HepG2 (cell line): ENCODE measurements at regions not wholly inside any gene's neighbourhood (a gene's known extent, or its start where the extent isn't known, plus 50 kb on each side); places are given as distances from the start of the nearest gene placed in this dataset.

Source experiments
- ATAC-seq: fragments of 200-7000 bp; cut with Tn5 transposase; 3 replicates; pipeline ENCODE4 v1.9.1; 2020; ENCODE audit warnings: mild to moderate bottlenecking, moderate library complexity
- BruUV-seq: library from RNA; stranded (reverse); fragments of 400-500 nt; replicated peaks from 2 replicates; lab custom pipeline; 2021; lab: Mats Ljungman, UMichigan
- CTCF ChIA-PET: fragments of 300-600 bp; formaldehyde crosslinking; extraction: SDS; loops from one replicate; lab custom pipeline; 2021; ENCODE audit warnings: low total read pairs, inconsistent platforms, low intra/inter-chr PET ratio; lab: Yijun Ruan, JAX
- POLR2A ChIA-PET: fragments of 350-600 bp; sonication (Branson Sonifier 250); formaldehyde crosslinking; loops from one replicate; lab custom pipeline; 2020; ENCODE audit warnings: antibody characterized with exemption, inconsistent platforms; lab: Yijun Ruan, JAX
- DNase-seq: peaks from one replicate; pipeline ENCODE4 v3.0.0-alpha.2; 2015; ENCODE audit warnings: low spot score
- FAIRE-seq: peaks from 3 replicates; lab custom pipeline; 2011; peaks lifted over from hg19 to GRCh38; lab: Jason Lieb, UNC
- H2AFZ ChIP-seq: one replicate; pipeline ENCODE4 v1.6.1; 2011; ENCODE audit warnings: low read length, inconsistent platforms
- H3K27ac ChIP-seq: fragments of 300-600 bp; 3 replicates; pipeline ENCODE4 v1.8.0; 2011; ENCODE audit warnings: mixed run types, mild to moderate bottlenecking, mixed read lengths, low read length, inconsistent platforms; ENCODE audit not compliant: insufficient read depth; ENCODE audit errors: extremely low read length
- H3K27me3 ChIP-seq, 2 experiments: fragments of 200-600 bp in 1 of 2; 2 replicates in 1 of 2; 3 replicates in 1 of 2; pipeline versions ENCODE4 v1.6.0 to v1.8.0; 2011; ENCODE audit warnings: low read length in 2 of 2, mild to moderate bottlenecking in 2 of 2, moderate library complexity in 2 of 2, inconsistent platforms in 1 of 2; ENCODE audit not compliant: insufficient read depth in 2 of 2, control insufficient read depth in 1 of 2
- H3K36me3 ChIP-seq, 2 experiments: fragments of 200-600 bp in 1 of 2; replicated peaks in 1 of 2; 2 replicates in 1 of 2; 3 replicates in 1 of 2; pipeline versions ENCODE4 v1.5.1 to v1.8.0; 2011; ENCODE audit warnings: low read length in 2 of 2, inconsistent platforms in 1 of 2; ENCODE audit not compliant: insufficient read depth in 2 of 2, control insufficient read depth in 1 of 2
- H3K4me1 ChIP-seq: 2 replicates; pipeline ENCODE4 v1.5.1; 2012; ENCODE audit warnings: low read length, inconsistent platforms; ENCODE audit not compliant: insufficient read depth
- H3K4me2 ChIP-seq: 2 replicates; pipeline ENCODE4 v1.6.0; 2011; ENCODE audit warnings: low read depth, low read length, inconsistent platforms
- H3K4me3 ChIP-seq, 3 experiments: fragments of 200-600 bp in 1 of 3; sonication (generic), shearing (Covaris generic) in 1 of 3; replicated peaks in 1 of 3; 2 replicates each; pipeline ENCODE4 v1.5.1; 2011 to 2016; ENCODE audit warnings: low read length in 3 of 3, inconsistent platforms in 2 of 3, low read depth in 2 of 3, mild to moderate bottlenecking in 2 of 3, control low read depth in 1 of 3, mixed read lengths in 1 of 3; ENCODE audit not compliant: insufficient read depth in 1 of 3
- H3K79me2 ChIP-seq: one replicate; pipeline ENCODE4 v1.6.1; 2011; ENCODE audit warnings: low read length, inconsistent platforms; ENCODE audit not compliant: insufficient read depth
- H3K9ac ChIP-seq: 2 replicates; pipeline ENCODE4 v1.6.0; 2011; ENCODE audit warnings: mild to moderate bottlenecking, low read depth, low read length, inconsistent platforms; ENCODE audit not compliant: insufficient read depth
- H3K9me3 ChIP-seq: 2 replicates; pipeline ENCODE4 v1.5.1; 2012; ENCODE audit warnings: mild to moderate bottlenecking, low read length
- H4K20me1 ChIP-seq: 2 replicates; pipeline ENCODE4 v1.6.0; 2011; ENCODE audit warnings: inconsistent platforms, mild to moderate bottlenecking, low read length, moderate library complexity; ENCODE audit not compliant: insufficient read depth
- BHLHE40 ChIP-seq: IDR thresholded peaks from 2 replicates; pipeline ENCODE4 v1.6.1; 2011; ENCODE audit warnings: low read length, improper control_type of control experiment
- CREB3 ChIP-seq: sonication (generic); formaldehyde crosslinking; IDR thresholded peaks from 2 replicates; pipeline ENCODE4 v1.5.0; 2020; ENCODE audit warnings: missing genetic modification reagents
- HHEX ChIP-seq: IDR thresholded peaks from 2 replicates; pipeline ENCODE4 v1.6.1; 2016; ENCODE audit warnings: control low read depth
- NONO ChIP-seq, 2 experiments: fragments of 450-650 bp in 1 of 2; sonication (generic) in 1 of 2; formaldehyde crosslinking in 1 of 2; IDR thresholded peaks in 1 of 2; conservative IDR thresholded peaks in 1 of 2; 2 replicates each; pipeline versions ENCODE4 v1.6.1 to v1.8.0; 2017 to 2022; ENCODE audit warnings: mild to moderate bottlenecking in 1 of 2, missing genetic modification reagents in 1 of 2, moderate library complexity in 1 of 2
- NPAS2 ChIP-seq: sonication (generic); formaldehyde crosslinking; IDR thresholded peaks from 2 replicates; pipeline ENCODE4 v1.8.0; 2022; ENCODE audit warnings: mild to moderate bottlenecking, missing genetic modification reagents, borderline replicate concordance
- NRL ChIP-seq: sonication (generic); formaldehyde crosslinking; IDR thresholded peaks from 2 replicates; pipeline ENCODE4 v1.5.0; 2020; ENCODE audit warnings: missing genetic modification reagents, mild to moderate bottlenecking, moderate library complexity, borderline replicate concordance
- RCOR2 ChIP-seq: IDR thresholded peaks from 2 replicates; pipeline ENCODE4 v1.6.1; 2016; ENCODE audit warnings: missing biosample characterization, missing genetic modification reagents
- SRSF1 ChIP-seq: fragments of 200-400 bp; formaldehyde crosslinking; optimal IDR thresholded peaks from 2 replicates; pipeline ENCODE3; 2017; ENCODE audit warnings: mild to moderate bottlenecking, low read depth, low read length, moderate library complexity
- U2AF1 ChIP-seq: fragments of 200-400 bp; formaldehyde crosslinking; optimal IDR thresholded peaks from 2 replicates; pipeline ENCODE3; 2017; ENCODE audit warnings: mild to moderate bottlenecking, low read depth, low read length
- YEATS2 ChIP-seq: sonication (generic); formaldehyde crosslinking; IDR thresholded peaks from 2 replicates; pipeline ENCODE4 v1.4.0; 2020; ENCODE audit warnings: missing genetic modification reagents, borderline replicate concordance
- ZNF367 ChIP-seq: sonication (generic); formaldehyde crosslinking; IDR thresholded peaks from 2 replicates; pipeline ENCODE4 v1.4.0; 2020; ENCODE audit warnings: missing genetic modification reagents, borderline replicate concordance
- ZNF772 ChIP-seq: sonication (generic); formaldehyde crosslinking; IDR thresholded peaks from 2 replicates; pipeline ENCODE4 v1.5.0; 2020; ENCODE audit warnings: mild to moderate bottlenecking, missing genetic modification reagents
- WGBS: methylation state at CpG from one replicate; pipeline ENCODE4 v1.1.6; 2017; ENCODE audit warnings: low lambda C conversion rate; 5-methylcytosine and 5-hydroxymethylcytosine counted together
- in situ Hi-C: cut with HindIII; loops from 2 replicates; pipeline ENCODE4 v1.10.0; 2017; ENCODE audit warnings: low pct_unique_long_range_greater_than_20kb; ENCODE audit not compliant: extremely low pct_ligation_motif_present
- intact Hi-C: fragments of 100-400 bp; cut with micrococcal nuclease; formaldehyde crosslinking; loops from one replicate; pipeline ENCODE4 v1.10.0; 2022; ENCODE audit not compliant: unreplicated experiment
- TF ChIP-seq, protein P1 (sequence below): sonication (generic); formaldehyde crosslinking; IDR thresholded peaks from 2 replicates; pipeline ENCODE4 v1.5.1; 2020; ENCODE audit warnings: mild to moderate bottlenecking, missing genetic modification reagents, borderline replicate concordance
- TF ChIP-seq, protein P2 (sequence below): sonication (generic); formaldehyde crosslinking; IDR thresholded peaks from 2 replicates; pipeline ENCODE4 v1.4.0; 2020; ENCODE audit warnings: missing genetic modification reagents
- TF ChIP-seq, protein P3 (sequence below): fragments of 450-650 bp; IDR thresholded peaks from 2 replicates; pipeline ENCODE4 v1.6.1; 2017

DNA sequence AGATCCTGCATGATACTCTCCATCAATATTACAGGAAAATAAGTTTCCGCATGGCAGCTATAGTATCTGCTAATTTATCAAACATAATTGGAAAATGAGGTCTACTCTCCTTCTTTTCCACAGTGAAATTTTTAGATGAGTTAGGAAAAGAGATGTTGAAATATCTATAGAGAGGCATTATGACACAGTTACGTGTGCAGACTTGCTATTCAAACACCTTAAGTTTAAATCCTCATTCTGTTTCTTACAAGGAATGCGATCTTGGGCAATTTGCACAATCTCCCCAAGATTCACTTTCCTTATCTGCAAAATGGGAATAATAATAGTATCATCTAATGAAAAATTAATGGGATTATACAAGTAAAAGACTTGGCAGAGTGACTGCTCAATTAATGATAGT is 91.7 kb upstream of the SLCO6A1 start (continued):
- no peak for TF ChIP-seq CREB3 (CRISPR knock-in tag)
- no peak for TF ChIP-seq SRSF1
- TF ChIP-seq, protein P1, sequence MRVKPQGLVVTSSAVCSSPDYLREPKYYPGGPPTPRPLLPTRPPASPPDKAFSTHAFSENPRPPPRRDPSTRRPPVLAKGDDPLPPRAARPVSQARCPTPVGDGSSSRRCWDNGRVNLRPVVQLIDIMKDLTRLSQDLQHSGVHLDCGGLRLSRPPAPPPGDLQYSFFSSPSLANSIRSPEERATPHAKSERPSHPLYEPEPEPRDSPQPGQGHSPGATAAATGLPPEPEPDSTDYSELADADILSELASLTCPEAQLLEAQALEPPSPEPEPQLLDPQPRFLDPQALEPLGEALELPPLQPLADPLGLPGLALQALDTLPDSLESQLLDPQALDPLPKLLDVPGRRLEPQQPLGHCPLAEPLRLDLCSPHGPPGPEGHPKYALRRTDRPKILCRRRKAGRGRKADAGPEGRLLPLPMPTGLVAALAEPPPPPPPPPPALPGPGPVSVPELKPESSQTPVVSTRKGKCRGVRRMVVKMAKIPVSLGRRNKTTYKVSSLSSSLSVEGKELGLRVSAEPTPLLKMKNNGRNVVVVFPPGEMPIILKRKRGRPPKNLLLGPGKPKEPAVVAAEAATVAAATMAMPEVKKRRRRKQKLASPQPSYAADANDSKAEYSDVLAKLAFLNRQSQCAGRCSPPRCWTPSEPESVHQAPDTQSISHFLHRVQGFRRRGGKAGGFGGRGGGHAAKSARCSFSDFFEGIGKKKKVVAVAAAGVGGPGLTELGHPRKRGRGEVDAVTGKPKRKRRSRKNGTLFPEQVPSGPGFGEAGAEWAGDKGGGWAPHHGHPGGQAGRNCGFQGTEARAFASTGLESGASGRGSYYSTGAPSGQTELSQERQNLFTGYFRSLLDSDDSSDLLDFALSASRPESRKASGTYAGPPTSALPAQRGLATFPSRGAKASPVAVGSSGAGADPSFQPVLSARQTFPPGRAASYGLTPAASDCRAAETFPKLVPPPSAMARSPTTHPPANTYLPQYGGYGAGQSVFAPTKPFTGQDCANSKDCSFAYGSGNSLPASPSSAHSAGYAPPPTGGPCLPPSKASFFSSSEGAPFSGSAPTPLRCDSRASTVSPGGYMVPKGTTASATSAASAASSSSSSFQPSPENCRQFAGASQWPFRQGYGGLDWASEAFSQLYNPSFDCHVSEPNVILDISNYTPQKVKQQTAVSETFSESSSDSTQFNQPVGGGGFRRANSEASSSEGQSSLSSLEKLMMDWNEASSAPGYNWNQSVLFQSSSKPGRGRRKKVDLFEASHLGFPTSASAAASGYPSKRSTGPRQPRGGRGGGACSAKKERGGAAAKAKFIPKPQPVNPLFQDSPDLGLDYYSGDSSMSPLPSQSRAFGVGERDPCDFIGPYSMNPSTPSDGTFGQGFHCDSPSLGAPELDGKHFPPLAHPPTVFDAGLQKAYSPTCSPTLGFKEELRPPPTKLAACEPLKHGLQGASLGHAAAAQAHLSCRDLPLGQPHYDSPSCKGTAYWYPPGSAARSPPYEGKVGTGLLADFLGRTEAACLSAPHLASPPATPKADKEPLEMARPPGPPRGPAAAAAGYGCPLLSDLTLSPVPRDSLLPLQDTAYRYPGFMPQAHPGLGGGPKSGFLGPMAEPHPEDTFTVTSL = no peak
- TF ChIP-seq ZNF772 (CRISPR knock-in tag) = no peak

DNA sequence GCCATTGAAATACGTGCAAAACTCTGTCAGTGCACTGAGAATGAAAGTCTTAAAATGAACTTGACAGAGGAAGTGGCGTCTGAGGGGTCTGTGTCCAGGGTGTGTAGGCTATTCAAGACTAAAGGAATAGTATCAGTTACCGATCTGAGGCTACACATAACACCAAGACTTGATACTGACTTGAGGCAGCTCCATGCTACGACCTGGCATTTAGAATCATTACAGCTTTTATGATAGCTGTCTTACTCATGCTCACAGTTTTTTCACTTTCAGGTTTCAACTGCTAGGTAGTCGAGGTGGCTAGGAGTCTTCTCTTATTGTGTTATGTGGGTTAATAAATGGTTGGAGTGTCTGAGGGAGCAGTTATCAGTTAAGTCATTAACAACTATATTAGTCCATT is 92.8 kb upstream of the SLCO6A1 start:
- in situ Hi-C loops (no loop called here), intact Hi-C loops (no loop called here)
- CTCF ChIA-PET = no interaction called here
- Histone ChIP-seq H2AFZ (no peak overlapping the region), H3K4me2 (no peak overlapping the region), H4K20me1 (no peaks in the 10 kb centered on the region), H3K27me3 (no peaks in the 10 kb centered on the region; a peak in 1 of 5 replicates), H3K4me3 (no peak overlapping the region), H3K9me3 (peaks cover 9% of the 10 kb centered on the region; the same call in 1 of the 2 replicates), H3K36me3 (no peaks in the 10 kb centered on the region), H3K27ac (no peak overlapping the region), H3K79me2 (no peaks in the 10 kb centered on the region), H3K4me1 (peaks cover 13% of the 10 kb centered on the region), H3K9ac (no peak overlapping the region)
- POLR2A ChIA-PET = no interaction called here
- FAIRE-seq (no peak), DNase-seq (no peak), ATAC-seq (no peak)
- WGBS = 33% methylated on average over 5 of the region's 5 CpGs
- no TSS peak for BruUV-seq
- TF ChIP-seq NRL (CRISPR knock-in tag) = no peak
- TF ChIP-seq BHLHE40 = no peak
- TF ChIP-seq ZNF367 (CRISPR knock-in tag) = no peak
- no peak for TF ChIP-seq NPAS2 (CRISPR knock-in tag)
- TF ChIP-seq RCOR2 (CRISPR knock-in tag) = no peak
- TF ChIP-seq HHEX (CRISPR knock-in tag) = no peak
- no peak for TF ChIP-seq NONO (IDR thresholded peaks at IDR 0.05)
- TF ChIP-seq NONO (CRISPR knock-in tag; conservative IDR thresholded peaks at IDR 0.05) = no peak
- TF ChIP-seq U2AF1 = no peak
- TF ChIP-seq, protein P2, sequence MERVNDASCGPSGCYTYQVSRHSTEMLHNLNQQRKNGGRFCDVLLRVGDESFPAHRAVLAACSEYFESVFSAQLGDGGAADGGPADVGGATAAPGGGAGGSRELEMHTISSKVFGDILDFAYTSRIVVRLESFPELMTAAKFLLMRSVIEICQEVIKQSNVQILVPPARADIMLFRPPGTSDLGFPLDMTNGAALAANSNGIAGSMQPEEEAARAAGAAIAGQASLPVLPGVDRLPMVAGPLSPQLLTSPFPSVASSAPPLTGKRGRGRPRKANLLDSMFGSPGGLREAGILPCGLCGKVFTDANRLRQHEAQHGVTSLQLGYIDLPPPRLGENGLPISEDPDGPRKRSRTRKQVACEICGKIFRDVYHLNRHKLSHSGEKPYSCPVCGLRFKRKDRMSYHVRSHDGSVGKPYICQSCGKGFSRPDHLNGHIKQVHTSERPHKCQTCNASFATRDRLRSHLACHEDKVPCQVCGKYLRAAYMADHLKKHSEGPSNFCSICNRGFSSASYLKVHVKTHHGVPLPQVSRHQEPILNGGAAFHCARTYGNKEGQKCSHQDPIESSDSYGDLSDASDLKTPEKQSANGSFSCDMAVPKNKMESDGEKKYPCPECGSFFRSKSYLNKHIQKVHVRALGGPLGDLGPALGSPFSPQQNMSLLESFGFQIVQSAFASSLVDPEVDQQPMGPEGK (CRISPR knock-in tag) = no peak
- TF ChIP-seq YEATS2 (CRISPR knock-in tag) = no peak
- TF ChIP-seq, protein P3, sequence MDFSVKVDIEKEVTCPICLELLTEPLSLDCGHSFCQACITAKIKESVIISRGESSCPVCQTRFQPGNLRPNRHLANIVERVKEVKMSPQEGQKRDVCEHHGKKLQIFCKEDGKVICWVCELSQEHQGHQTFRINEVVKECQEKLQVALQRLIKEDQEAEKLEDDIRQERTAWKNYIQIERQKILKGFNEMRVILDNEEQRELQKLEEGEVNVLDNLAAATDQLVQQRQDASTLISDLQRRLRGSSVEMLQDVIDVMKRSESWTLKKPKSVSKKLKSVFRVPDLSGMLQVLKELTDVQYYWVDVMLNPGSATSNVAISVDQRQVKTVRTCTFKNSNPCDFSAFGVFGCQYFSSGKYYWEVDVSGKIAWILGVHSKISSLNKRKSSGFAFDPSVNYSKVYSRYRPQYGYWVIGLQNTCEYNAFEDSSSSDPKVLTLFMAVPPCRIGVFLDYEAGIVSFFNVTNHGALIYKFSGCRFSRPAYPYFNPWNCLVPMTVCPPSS = no peak
